ENCODE measurements at regions not wholly inside any gene's neighbourhood (a gene's known extent, or its start where the extent isn't known, plus 50 kb on each side); places are given as distances from the start of the nearest gene placed in this dataset.

DNA sequence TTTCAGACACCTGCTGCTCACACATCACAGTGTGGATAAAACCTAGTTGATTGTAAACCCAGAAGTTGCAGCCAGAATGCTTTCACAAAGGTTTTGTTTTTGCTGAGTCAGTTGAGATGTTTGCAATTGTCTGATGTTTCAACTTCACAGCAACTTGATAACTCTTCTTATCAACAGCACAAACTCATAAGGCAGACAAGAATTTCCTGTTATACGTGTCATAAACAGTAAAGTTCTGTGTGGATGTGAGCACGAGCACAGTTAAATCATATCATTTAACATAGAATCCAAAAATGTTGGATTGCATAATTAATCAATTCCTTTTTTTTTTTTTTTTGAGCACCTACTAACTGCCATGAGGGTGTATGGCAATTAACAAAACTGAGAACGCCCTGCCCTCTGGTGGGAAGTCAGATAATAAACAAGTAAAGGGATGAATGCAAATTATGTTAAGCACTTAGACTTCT lies 512.2 kb downstream of the PDHA2 start:
- TF ChIP-seq CTCF (optimal IDR thresholded peaks at IDR 0.05 in 1 of 3, IDR thresholded peaks at IDR 0.05 in 1 of 3, conservative IDR thresholded peaks at IDR 0.05 in 1 of 3; ENCODE audit: extremely low read depth in 1 of 3, insufficient read depth in 2 of 3, low read length in 3 of 3) (no peak), EZH2 (IDR thresholded peaks at IDR 0.05; ENCODE audit: low read length) (no peak)

All from keratinocyte (primary cell).